Lower leg skin (tissue), 3 donors: ENCODE measurements at regions not wholly inside any gene's neighbourhood (a gene's known extent, or its start where the extent isn't known, plus 50 kb on each side); places are given as distances from the start of the nearest gene placed in this dataset.

Experiments
- CTCF ChIP-seq, 3 donors: fragments of 450-650 bp; IDR thresholded peaks; one replicate each; pipeline ENCODE4 v1.5.1; 2016; ENCODE audit warnings: antibody characterized with exemption in 3 of 3, mild to moderate bottlenecking in 3 of 3, moderate library complexity in 2 of 3
- POLR2A ChIP-seq, 2 donors: fragments of 450-650 bp; IDR thresholded peaks; one replicate each; pipeline ENCODE4 v1.6.1; 2016 to 2017; ENCODE audit warnings: antibody characterized with exemption in 2 of 2, mild to moderate bottlenecking in 1 of 2, moderate library complexity in 1 of 2

- TF ChIP-seq CTCF (IDR thresholded peaks at IDR 0.05) (no peak), POLR2A (IDR thresholded peaks at IDR 0.05) (no peak)
These were observed 1985.7 kb upstream of the PRR20A start for GRCh38 chr13:55155046-55155445.
